ENCODE measurements at regions not wholly inside any gene's neighbourhood (a gene's known extent, or its start where the extent isn't known, plus 50 kb on each side); places are given as distances from the start of the nearest gene placed in this dataset.
"Not testable (repeated sequence)": the region's sequence is repeated elsewhere in the genome, so short reads cannot be mapped to it uniquely, and the experiment has no call there.

- DNase-seq (ENCODE audit: low read depth): no peak
Observed at GRCh38 chr7:156515911-156516790, 124.4 kb upstream of the RNF32 start.

- DNase-seq (ENCODE audit: low read depth): no peak
Observed at GRCh38 chr7:156514851-156515250, 125.7 kb upstream of the RNF32 start.

- no peak for DNase-seq (ENCODE audit: low read depth)
Observed at GRCh38 chr7:156511426-156511825, 129.1 kb upstream of the RNF32 start.

- DNase-seq (ENCODE audit: low read depth): no peak
Observed at GRCh38 chr7:156510966-156511365, 129.6 kb upstream of the RNF32 start.

GRCh38 chr7:156509216-156509615 is 131.4 kb upstream of the RNF32 start:
- DNase-seq (ENCODE audit: low read depth): no peak

GRCh38 chr7:156505876-156506275 is 134.7 kb upstream of the RNF32 start:
- DNase-seq (ENCODE audit: low read depth): no peak

GRCh38 chr7:156504687-156505545 is 135.7 kb upstream of the RNF32 start:
- DNase-seq (ENCODE audit: low read depth): no peak

- DNase-seq (ENCODE audit: low read depth): no peak
Observed at GRCh38 chr7:156504006-156504405, 136.6 kb upstream of the RNF32 start.

GRCh38 chr7:156503196-156503595 is 137.4 kb upstream of the RNF32 start:
- DNase-seq (ENCODE audit: low read depth): no peak

GRCh38 chr7:156501815-156502214 is 138.8 kb upstream of the RNF32 start:
- not testable (repeated sequence) for DNase-seq (ENCODE audit: low read depth)

GRCh38 chr7:156499247-156499881 is 141.2 kb upstream of the RNF32 start:
- DNase-seq (ENCODE audit: low read depth): no peak

- no peak for DNase-seq (ENCODE audit: low read depth)
Observed at GRCh38 chr7:156497776-156498509, 142.6 kb upstream of the RNF32 start.

- DNase-seq (ENCODE audit: low read depth): no peak
Observed at GRCh38 chr7:156496865-156497264, 143.7 kb upstream of the RNF32 start.

GRCh38 chr7:156496363-156496769 is 144.2 kb upstream of the RNF32 start:
- no peak for DNase-seq (ENCODE audit: low read depth)

GRCh38 chr7:156494960-156495359 is 145.6 kb upstream of the RNF32 start:
- no peak for DNase-seq (ENCODE audit: low read depth)

GRCh38 chr7:156493942-156494341 is 146.6 kb upstream of the RNF32 start:
- no peak for DNase-seq (ENCODE audit: low read depth)

GRCh38 chr7:156492170-156492569 is 148.4 kb upstream of the RNF32 start:
- DNase-seq (ENCODE audit: low read depth): no peak

- DNase-seq (ENCODE audit: low read depth): no peak
Observed at GRCh38 chr7:156491435-156491834, 149.1 kb upstream of the RNF32 start.

GRCh38 chr7:156490021-156490800 is 150.4 kb upstream of the RNF32 start:
- DNase-seq (ENCODE audit: low read depth): no peak

- no peak for DNase-seq (ENCODE audit: low read depth)
Observed at GRCh38 chr7:156487811-156488533, 152.6 kb upstream of the RNF32 start.

Measured in GM04503 (cell line).